SK-N-SH (cell line): ENCODE measurements at regions not wholly inside any gene's neighbourhood (a gene's known extent, or its start where the extent isn't known, plus 50 kb on each side); places are given as distances from the start of the nearest gene placed in this dataset.

Experiments used
- CHD2 ChIP-seq: fragments of 150-350 bp; IDR thresholded peaks from 2 replicates; pipeline ENCODE4 v1.6.1; 2018; ENCODE audit warnings: low read length; ENCODE audit not compliant: partially characterized antibody
- FOSL2 ChIP-seq: IDR thresholded peaks from 2 replicates; pipeline ENCODE4 v1.4.0; 2012; ENCODE audit warnings: low read depth, mild to moderate bottlenecking, moderate library complexity, borderline replicate concordance
- NFIC ChIP-seq: IDR thresholded peaks from 2 replicates; pipeline ENCODE4 v1.4.0; 2012; ENCODE audit warnings: borderline replicate concordance
- POLR2AphosphoS5 ChIP-seq: IDR thresholded peaks from 2 replicates; pipeline ENCODE4 v1.6.1; 2012; ENCODE audit warnings: low read depth, low read length
- SMC3 ChIP-seq: IDR thresholded peaks from 2 replicates; pipeline ENCODE4 v1.6.1; 2012; ENCODE audit warnings: low read depth, low read length, improper control_type of control experiment
- TEAD4 ChIP-seq: IDR thresholded peaks from 2 replicates; pipeline ENCODE4 v1.4.0; 2012; ENCODE audit warnings: mild to moderate bottlenecking, borderline replicate concordance; ENCODE audit not compliant: insufficient read depth
- TF ChIP-seq, protein P1 (sequence below): fragments of 200-600 bp; sonication (generic); IDR thresholded peaks from 2 replicates; pipeline ENCODE4 v1.6.1; 2017; ENCODE audit warnings: antibody characterized with exemption, mild to moderate bottlenecking, moderate library complexity
- TF ChIP-seq, protein P2 (sequence below): IDR thresholded peaks from 2 replicates; pipeline ENCODE4 v1.4.0; 2012; ENCODE audit warnings: low read depth

DNA sequence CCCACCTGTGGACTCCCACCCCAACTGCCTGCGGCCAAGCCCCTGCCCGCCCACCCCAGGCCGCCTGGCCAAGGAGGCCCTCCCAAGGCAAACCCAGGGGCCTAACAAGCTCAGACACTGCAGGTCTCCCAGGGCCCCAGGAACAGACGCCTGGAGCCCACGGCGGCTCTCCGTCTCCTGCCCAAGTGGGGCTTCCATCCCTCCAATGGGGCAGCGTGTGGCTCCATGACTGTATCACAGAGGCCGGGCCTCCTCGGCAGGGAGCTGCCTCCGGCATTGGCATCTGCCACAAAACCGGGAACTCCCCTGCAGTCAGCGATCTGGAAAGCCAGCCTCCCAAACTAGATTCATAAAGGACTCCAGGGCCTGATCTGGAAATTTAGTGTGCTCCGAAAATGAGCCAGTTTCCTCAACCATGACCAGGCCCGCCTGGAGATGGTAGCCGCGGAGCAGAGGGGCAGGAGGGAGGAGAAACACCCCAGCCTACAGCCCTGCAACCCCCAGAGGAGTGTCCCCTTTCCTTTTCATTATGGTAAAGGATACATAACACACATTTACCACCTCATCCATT, 148.3 kb upstream of the IQSEC1 start:
- no peak for TF ChIP-seq TEAD4
- TF ChIP-seq NFIC: no peak
- no peak for TF ChIP-seq FOSL2
- no peak for TF ChIP-seq SMC3
- TF ChIP-seq, protein P1, sequence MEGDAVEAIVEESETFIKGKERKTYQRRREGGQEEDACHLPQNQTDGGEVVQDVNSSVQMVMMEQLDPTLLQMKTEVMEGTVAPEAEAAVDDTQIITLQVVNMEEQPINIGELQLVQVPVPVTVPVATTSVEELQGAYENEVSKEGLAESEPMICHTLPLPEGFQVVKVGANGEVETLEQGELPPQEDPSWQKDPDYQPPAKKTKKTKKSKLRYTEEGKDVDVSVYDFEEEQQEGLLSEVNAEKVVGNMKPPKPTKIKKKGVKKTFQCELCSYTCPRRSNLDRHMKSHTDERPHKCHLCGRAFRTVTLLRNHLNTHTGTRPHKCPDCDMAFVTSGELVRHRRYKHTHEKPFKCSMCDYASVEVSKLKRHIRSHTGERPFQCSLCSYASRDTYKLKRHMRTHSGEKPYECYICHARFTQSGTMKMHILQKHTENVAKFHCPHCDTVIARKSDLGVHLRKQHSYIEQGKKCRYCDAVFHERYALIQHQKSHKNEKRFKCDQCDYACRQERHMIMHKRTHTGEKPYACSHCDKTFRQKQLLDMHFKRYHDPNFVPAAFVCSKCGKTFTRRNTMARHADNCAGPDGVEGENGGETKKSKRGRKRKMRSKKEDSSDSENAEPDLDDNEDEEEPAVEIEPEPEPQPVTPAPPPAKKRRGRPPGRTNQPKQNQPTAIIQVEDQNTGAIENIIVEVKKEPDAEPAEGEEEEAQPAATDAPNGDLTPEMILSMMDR: no peak
- TF ChIP-seq, protein P2, sequence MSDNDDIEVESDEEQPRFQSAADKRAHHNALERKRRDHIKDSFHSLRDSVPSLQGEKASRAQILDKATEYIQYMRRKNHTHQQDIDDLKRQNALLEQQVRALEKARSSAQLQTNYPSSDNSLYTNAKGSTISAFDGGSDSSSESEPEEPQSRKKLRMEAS: no peak
- no peak for TF ChIP-seq CHD2
- no peak for TF ChIP-seq POLR2AphosphoS5
